ENCODE measurements at regions not wholly inside any gene's neighbourhood (a gene's known extent, or its start where the extent isn't known, plus 50 kb on each side); places are given as distances from the start of the nearest gene placed in this dataset.

DNA sequence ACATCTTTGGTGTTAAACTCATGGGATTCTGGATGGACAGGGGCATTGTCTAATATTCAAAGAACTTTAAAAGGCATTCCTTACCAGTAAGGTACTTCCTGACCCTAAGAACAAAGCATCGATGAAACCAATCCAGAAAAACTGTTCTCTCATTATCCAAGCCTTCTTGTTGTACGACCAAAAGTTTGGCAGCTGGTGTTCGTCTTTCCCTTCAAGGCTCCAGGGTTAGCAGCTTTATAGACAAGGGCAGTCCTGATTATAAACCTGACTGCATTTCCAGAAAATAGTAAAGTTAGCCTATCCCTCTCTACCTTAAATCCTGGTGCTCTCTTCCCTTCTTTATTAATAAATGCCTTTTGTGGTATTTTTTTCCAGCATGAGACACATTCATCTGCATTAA, 149.4 kb upstream of the MRPS30 start:
- DNase-seq: no peak

DNA sequence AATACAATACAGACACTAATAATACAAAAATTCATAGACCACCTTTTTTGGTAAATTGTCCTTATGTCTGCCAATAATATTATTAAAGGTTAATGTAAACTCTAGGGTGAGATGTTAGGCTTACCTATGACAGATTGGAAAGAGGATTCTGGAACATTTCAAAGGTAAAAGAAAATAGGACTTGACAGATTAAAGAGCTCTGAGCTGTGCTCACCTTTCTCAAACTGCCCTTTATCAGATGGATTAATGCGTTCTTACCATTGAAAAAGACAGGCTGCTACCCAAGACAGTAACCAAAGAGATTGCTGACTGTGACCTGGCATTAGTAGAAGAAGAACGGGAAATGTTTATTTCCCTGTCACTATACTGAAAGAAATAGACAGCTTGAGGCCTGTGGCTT, 156.1 kb upstream of the MRPS30 start:
- DNase-seq: no peak

DNA sequence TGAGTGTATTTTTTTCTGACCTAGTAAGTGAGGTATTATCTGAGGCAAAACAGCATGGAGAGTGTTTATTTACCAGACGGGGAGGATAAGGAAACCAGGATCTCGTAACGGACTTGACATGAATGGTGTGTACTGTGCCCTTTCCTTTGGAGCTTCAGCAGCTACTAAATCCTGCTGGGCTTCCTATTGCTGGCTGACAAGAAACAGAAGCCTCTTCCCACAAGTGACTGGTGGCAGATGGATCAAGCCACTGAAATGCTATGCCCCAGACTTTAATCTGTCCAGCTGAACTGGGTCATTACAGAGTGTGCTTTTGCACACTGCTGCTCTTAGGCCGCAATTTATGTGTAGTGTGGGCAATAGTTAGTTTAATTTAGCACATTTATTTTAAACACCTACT, 162.7 kb upstream of the MRPS30 start:
- DNase-seq: no peak

DNA sequence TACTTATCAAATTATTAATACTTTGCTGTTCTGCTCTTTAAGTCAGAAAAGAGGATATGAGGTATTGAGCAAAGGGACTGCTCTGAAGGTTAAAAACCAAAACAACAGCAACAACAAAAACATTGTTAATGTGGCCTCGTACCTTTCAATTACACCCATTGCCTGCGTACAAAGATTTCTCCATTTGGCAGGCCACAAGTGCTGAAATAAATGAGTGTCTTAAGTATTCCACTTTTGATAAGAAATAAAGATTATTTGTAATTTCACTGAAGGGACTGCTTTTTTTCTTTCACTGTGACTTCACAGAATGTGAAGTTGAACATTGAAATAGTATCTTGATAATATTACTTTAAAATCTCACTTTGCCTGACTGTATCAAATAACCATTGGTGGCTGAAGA, 163.2 kb upstream of the MRPS30 start:
- DNase-seq: no peak

DNA sequence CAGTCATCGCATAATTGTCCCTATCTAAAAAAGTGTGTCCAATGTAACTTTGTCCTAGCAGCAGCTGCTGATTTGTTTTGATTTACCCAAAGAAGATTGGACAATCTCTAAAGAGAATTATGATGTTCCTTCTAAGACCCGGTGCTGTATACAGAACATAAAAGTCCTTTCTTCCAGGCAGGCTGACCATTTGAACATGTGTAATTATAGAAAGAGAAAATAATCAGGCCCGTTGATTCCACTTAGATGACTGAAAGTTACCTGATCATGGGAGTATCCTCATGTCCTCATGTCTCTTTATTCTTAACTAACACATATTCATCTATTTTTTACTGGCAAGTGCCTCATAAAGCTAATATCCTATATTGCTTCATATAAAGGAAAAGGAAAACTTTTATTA, 164.1 kb upstream of the MRPS30 start:
- DNase-seq: no peak

DNA sequence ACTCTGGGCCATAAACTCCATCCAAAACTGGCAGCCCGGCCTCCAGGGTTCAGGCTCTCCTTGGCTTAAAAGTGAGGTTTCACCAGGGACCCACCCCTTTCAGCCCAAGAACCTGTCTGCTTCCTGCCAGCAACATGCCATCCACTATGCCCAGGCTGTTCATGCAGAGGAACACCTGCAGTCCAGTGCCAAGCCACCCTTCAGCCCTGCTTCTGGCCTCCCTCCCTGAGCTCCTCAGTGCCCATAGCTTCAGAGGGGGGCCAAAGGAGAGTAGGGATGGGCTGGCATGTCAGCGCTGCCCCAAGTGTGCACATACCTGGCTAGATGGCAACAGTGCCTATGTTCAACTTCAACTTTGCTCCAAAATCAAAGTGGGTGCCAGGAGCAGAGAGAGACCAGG, 166.9 kb upstream of the MRPS30 start:
- DNase-seq: no peak

DNA sequence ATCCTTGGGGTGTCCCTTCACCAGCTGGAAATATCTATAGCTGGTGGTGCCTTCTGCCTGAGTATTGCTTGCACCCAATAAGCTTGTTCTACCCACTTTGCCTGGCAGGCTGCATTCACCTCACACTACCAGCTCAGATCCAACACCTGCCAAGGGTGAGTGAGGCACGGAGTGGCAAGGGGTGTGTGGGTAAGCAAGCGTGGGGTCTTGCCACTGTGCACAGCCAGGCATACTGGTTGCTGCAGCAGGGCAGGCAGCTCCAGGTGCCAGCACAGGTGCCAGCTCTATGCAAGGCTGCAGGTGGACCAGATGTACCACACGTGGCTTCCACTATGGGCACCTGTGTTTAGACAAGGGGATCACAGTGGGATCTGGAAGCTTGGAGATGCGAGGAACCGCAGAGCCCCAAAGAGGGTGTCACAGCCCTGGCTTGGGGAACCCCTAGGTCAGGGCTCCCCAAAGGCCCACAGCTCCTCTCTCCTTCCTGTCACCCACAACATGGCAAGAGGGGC, 167.7 kb upstream of the MRPS30 start:
- DNase-seq: no peak

DNA sequence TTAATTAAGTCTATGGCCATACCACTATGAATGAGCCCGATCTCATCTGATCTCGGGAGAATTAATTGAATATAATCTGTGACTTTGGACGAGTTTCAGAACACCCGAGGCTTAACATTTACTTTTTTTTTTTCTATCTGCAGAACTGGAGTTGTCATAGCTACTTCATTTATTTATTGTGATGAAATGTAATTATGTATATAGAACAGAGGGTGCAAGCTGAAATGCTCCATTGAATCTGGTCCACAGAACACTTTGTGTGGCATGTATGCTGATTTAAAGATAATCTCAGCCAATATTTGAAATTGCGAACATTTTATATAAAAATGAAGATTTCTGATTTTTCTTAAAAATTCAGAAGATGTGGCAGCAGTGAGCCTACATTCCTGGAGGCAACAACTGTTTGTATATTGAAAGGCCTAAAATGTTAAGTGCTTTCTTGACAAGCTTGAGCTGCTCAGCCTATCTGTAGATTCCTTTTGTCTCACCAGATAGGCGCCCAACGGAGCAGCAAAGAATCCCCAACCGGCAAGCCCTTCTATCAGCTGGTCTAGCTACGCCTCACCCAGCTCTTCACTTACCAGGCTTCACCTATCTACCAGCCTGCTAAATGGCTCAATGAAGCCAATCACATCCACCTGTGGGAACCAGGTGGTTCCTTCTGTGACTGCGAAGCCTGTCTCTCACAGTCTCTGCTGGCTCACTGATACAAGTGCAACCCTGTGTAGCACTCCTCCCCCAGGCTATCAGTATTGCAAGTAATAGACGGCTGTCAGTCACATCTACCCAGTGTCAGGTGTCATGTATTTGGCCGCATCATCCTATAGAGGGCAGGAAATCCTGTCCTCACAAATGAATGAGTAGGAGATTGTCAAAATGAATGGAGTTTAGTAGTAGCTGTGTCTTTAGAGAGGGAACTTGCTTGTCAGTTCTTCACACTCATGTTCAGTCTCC, 170.6 kb upstream of the MRPS30 start:
- DNase-seq: no peak

DNA sequence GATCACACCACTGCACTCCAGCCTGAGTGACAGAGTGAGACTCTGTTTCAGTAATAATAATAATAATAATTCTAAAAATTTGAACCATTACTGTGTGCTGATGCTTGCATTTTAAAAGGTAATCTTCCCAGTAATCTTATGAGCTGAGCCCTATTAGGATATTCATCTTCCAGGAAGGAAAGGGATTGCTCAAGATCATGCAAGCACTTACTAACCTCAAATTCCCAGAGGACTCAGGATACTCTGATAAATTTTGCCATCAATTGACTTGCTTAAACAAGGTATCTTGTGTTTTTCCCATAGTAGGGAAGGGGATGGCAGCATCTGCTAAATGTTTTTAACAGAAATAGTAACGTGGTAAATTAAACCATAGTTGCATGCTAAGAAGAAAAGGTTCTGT, 176.4 kb upstream of the MRPS30 start:
- no peak for DNase-seq

DNA sequence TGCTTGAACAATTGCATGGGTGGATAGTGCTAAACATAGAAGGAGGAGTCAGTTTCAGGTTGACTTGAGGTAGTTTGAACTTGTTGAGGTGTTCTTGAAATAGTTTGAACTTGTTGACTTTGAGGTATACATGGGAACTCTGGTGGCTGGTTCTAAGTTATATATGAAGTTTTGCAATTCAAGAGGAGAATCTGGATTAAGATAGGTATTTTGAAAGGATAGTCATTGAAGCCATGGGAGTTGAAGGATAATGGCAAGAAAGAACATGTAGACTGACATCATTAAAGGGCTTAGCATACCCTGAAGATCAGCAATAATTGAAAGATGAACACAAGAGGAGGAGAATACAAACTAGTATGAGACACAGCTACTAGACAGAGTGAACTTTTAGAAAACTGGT, 181.9 kb upstream of the MRPS30 start:
- no peak for DNase-seq

DNA sequence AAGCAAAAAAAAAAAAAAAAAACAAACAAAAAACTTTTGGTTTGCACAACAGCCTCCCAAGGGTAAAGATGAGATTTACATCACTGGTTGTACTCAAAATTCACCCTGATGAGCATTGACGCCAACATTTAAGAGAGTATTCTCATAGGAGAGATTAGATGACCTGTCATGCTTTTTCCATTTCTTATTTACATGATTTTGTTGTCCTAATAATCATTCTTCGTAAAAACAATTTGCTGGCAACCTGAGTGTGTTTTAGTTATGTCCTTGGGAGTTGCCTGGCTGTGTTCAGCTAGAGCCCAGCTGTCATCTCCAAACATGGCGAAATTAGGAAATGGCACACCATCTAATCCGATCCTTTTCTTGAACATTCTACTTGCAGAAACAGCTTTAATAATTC, 186.4 kb upstream of the MRPS30 start:
- no peak for DNase-seq

DNA sequence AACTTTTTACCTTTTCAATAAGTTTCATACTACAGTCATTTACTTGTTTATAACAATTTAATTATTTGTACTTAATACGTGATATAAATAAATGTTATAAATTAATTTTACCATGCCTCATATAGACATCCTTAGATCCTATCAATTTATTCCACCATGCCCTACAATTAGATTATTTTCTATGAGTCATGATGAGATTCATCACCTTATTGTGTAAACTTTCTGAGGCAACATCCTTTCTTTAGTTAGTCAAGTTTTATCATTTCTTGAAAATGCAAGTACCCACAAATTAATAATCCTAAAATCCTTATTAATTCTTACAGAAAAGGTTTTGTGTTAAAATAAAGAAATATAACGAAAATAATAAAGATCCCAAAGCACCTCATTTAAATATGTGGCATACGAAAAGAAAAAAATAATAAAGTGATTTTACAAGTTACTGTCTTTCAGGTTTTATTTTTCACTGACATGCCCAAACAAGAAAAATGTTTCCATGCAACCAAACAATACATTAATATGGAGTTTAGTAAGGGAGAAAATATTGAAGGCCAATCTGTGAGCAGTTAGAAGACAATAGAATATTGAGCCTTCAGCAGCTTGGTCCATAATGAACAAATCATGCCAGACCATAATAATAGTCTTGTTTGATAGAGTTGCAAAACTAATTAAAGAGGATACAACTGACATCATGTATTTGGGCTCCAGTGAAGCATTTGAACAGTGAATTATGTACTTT, 188.7 kb upstream of the MRPS30 start:
- DNase-seq: no peak

DNA sequence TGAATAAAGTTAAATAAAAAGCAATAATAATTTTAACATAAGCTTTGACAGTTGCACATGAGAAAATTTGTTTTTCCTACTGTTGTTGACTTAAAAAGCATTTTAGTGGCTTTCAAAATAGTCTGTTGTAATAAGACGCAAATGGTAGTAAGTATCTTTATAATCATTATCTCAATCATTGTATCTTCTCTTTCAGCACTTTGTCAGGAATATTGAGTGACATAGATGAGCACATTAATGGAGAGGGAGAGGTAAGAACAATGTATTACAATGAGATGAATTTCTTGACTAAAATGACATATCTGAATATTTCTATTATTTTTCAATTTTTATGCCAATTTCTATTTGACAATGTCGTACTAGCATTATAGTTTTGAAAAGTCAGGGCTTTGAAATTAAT, 193.9 kb upstream of the MRPS30 start:
- DNase-seq: no peak

DNA sequence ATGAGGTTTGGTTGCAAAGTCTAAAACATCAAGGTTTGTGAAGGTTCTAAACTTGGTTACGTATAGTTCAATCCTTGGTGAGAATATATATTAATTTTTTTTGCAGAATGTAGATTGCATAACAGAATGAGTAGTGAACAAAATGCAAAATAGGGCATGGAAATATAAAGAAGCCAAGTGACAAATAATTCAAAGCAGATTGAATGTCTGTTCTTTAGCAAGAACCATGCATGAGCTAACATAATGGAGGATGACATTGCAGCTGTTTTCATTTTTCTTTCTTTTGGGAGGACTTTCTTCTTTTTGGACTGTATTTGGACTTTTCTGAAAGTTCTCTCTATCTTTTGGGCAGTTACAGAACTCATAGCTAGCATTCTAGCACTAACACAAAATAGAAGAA, 194.8 kb upstream of the MRPS30 start:
- DNase-seq: no peak

DNA sequence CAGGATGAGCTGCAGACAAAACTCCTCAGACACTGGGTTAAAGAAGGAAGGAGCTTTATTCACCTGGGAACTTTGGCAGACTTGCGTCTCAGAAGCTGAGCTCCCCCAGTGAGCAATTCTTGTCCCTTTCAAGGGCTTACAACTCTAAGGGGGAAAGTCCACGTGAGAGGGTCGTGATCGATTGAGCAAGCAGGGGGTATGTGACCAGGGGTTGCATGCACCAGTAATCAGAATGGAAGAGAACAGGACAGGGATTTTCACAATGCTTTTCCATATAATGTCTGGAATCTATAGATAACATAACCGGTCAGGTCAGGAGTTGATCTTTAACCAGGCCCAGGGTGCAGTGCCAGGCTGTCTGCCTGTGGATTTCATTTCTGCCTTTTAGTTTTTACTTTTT, 202.8 kb upstream of the MRPS30 start:
- no peak for DNase-seq

DNA sequence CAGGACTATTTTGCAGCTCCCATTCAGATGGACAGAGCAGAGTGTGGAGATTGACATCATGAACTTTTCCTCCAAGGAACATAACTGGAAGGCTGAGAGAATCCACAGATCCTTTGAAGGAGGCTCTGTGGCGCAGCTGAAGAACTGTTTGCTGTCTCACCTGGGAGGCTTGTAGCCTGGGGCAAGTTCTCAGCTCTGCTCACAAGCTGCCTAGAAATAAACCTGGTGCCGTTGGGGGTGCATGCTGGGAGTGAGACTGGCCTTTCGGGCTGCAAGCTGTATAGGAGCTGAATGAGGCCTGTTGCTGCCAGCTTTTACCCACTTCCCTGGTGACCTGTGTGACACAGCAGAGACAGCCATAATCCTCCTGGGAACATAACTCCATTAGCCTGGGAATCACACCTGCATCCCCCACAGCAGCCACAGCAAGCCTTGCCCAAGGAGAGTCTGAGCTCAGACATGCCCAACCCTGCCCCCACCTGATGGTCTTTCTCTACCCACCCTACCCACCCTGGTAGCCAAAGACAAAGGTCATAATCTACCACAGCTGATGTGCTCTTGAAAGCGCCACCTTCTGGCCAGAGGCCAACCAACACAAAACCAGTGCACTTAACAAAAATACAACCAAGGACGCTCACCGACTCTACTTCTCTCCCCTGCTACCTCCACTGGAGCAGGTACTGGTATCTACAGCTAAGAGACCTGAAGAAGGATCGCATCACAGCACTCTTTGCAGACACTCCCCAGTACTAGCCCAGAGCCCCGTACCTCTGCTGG, 205.1 kb upstream of the MRPS30 start:
- DNase-seq: no peak

DNA sequence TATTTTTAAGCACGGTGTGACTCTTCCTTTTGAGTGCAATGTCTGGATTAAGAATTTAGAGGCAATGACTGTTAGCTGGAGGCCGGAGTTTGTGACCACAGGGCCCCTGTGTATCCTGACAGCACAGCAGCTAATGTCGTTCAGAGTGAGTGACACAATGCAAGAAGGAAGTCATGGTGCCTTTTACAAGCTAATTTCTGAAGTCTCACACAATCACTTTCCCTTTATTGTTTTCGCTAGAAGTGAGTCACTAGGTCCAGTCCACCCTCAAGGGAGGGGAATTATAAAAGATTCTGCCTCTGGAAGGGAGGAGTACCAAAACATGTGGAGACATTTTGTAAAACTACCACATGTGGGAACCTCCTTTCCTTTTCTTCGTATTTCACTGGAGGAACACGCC, 185.5 kb upstream of the FGF10 start:
- DNase-seq: no peak

DNA sequence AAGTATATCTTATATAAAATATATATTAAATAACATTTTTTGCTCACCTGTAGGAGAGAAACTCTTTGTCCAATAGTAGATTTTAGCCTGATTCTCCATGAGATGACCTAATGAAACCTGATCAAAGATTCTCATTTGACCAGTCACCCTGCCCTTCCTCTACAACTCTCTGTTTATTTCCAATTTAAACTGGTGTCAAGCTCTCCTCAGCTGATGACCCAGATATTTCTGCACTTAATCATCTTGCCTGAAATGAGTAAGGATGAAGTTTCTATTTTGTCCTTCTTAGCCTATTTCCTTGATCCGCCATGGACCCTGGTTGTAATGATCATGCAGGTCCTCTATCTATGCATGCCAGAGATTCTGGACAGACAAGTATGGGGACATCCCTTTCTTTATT, 179.3 kb upstream of the FGF10 start:
- no peak for DNase-seq

DNA sequence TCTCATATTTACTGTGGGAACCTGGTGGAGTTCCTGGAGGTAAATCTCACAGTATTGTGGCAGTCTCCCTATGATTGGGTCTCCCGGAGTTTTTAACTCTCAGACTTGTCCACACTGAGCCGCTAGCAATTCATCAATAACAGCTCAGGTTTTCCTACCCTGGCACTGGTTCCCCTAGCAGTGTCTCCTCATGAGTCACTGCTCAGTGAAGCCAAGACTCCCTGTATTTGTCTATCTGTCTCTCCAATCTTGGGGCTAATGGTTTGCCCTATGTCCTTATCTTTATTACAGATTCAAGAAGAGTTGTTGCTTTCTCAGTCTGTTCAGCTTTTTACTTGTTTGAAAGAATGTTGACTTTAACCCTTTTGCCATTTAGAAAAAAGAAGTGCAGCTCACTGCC, 176.7 kb upstream of the FGF10 start:
- DNase-seq: no peak

DNA sequence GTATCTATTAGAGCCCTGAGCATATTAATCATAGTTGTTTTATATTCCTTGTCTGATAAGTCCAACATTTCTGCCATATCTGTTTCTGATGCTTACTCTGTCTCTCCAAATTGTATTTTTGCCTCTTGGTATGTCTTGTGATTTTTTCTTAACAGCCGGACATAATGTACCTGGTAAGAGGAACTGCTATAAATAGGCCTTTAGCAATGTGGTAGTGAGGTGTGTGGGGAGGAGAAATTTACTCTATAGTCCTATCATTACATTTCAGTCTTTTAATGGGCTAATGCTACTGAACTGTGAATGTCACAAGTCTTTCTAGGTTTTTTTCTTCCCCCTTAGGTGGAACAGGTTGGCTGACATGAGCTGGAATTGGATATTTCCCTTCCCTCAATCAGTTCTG, 176.1 kb upstream of the FGF10 start:
- no peak for DNase-seq

DNA sequence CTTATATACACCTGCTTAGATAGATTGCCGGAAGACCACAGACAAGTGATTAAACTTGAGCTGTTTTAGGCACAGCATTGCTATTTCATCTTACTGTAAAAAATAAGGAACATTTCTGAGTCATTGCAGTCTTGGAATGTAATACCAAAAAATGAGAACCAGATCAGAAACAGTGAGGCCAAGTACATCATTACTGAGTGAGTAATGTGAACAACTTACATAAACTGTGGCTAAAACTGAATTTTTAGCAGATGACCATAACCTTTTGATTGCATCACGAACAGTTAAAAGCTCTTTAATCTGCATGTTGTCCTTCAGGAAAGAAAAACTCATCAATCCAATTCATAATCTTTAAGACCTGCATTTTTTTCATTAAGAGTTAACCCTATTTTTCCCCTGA, 157.1 kb upstream of the FGF10 start:
- DNase-seq: no peak

DNA sequence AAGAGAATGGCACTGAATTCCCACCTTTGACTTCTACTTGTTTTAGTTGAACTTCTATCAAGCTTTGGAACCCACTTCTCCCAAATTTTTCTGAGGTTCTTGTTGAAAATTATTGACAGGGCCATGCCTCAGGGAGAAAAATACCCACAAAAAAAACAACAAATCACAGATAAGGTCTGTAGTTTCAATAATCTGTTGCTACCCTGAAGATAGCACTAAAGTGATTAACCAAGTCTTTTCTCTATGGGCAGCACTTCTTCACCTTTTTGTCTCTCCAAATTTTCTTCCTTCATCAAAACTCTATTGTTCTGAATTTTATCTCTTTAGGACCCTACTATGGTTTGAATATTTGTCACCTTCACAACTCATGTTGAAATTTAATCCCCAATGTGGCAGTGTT, 154.3 kb upstream of the FGF10 start:
- no peak for DNase-seq

DNA sequence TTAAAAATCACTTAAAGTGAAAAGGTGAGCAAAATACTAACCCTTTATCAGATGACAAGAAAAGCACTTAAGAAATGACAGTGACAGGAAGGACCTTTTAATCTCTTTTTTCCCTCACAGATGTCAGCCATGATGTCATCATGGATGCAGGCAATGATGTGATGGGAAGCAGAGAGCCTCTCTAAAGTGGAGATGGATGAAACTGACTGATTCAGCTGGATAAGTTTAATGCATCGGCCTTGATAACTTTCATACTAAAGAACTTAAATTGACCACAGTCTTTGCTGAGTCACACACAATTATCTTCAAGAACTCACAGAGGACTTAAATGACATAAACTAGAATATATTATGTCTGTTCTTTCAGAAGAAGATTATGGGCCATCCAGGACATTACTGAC, 153.2 kb upstream of the FGF10 start:
- no peak for DNase-seq

DNA sequence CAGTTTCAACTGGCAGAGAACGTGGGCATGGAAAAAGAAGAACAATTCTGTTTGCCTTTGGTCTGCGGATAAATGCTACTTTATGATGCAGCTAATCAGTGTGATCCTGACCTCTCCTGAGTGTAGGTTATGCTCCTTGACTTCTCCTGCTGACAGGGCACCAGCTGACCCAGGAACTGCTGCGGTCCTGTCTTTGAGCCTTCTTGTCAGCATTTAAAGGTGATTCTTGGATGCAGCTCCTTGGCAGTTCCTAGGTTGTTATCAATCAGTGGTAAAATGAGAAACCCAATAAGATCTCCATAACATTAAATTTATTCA, 150.3 kb upstream of the FGF10 start:
- no peak for DNase-seq

Data from NCI-H446 treated with DMSO at 0.1 percent for 48 hours (cell line).